ENCODE measurements at regions not wholly inside any gene's neighbourhood (a gene's known extent, or its start where the extent isn't known, plus 50 kb on each side); places are given as distances from the start of the nearest gene placed in this dataset.
A peak's percentile ranks its signal among the peaks of the same experiment; 100 is the strongest.

DNA sequence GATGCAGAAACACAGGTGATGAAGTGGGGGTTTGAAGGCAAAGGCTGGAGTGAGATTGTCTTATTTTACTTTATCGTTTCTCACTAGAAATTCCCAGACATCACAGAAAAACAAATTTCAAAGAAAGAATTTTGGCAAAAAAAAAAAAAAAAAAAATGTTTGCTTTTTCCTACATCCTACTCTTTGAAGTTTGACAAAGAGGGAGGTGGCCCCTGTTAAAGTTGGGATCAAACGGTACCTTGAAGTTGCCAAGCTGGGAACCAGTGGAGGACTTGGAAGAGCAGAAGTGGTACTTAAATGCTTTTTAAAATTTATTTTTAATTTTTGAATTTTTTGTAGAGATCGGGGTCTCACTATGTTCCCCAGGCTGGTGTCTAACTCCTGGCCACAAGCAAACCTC is 63.9 kb upstream of the KIF5B start (continued):
- TF ChIP-seq, protein P1, sequence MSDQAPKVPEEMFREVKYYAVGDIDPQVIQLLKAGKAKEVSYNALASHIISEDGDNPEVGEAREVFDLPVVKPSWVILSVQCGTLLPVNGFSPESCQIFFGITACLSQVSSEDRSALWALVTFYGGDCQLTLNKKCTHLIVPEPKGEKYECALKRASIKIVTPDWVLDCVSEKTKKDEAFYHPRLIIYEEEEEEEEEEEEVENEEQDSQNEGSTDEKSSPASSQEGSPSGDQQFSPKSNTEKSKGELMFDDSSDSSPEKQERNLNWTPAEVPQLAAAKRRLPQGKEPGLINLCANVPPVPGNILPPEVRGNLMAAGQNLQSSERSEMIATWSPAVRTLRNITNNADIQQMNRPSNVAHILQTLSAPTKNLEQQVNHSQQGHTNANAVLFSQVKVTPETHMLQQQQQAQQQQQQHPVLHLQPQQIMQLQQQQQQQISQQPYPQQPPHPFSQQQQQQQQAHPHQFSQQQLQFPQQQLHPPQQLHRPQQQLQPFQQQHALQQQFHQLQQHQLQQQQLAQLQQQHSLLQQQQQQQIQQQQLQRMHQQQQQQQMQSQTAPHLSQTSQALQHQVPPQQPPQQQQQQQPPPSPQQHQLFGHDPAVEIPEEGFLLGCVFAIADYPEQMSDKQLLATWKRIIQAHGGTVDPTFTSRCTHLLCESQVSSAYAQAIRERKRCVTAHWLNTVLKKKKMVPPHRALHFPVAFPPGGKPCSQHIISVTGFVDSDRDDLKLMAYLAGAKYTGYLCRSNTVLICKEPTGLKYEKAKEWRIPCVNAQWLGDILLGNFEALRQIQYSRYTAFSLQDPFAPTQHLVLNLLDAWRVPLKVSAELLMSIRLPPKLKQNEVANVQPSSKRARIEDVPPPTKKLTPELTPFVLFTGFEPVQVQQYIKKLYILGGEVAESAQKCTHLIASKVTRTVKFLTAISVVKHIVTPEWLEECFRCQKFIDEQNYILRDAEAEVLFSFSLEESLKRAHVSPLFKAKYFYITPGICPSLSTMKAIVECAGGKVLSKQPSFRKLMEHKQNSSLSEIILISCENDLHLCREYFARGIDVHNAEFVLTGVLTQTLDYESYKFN (CRISPR knock-in tag; conservative IDR thresholded peaks at IDR 0.05), result peak; percentile 52; the same call in 1 of the 2 replicates
- TF ChIP-seq, protein P2, sequence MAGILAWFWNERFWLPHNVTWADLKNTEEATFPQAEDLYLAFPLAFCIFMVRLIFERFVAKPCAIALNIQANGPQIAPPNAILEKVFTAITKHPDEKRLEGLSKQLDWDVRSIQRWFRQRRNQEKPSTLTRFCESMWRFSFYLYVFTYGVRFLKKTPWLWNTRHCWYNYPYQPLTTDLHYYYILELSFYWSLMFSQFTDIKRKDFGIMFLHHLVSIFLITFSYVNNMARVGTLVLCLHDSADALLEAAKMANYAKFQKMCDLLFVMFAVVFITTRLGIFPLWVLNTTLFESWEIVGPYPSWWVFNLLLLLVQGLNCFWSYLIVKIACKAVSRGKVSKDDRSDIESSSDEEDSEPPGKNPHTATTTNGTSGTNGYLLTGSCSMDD (CRISPR knock-in tag; IDR thresholded peaks at IDR 0.05), result no peak
- TF ChIP-seq EP300 (IDR thresholded peaks at IDR 0.05; ENCODE audit: low read depth in 2 of 2, low read length in 2 of 2), result peak in 1 of 2 experiments; percentile 81; a peak in 2 of 4 replicates
- no peak for TF ChIP-seq EP300 (CRISPR knock-in tag; IDR thresholded peaks at IDR 0.05; ENCODE audit: borderline replicate concordance)
- peak; percentile 92 for TF ChIP-seq TCF7 (IDR thresholded peaks at IDR 0.05; ENCODE audit: low read depth)
- TF ChIP-seq, protein P3, sequence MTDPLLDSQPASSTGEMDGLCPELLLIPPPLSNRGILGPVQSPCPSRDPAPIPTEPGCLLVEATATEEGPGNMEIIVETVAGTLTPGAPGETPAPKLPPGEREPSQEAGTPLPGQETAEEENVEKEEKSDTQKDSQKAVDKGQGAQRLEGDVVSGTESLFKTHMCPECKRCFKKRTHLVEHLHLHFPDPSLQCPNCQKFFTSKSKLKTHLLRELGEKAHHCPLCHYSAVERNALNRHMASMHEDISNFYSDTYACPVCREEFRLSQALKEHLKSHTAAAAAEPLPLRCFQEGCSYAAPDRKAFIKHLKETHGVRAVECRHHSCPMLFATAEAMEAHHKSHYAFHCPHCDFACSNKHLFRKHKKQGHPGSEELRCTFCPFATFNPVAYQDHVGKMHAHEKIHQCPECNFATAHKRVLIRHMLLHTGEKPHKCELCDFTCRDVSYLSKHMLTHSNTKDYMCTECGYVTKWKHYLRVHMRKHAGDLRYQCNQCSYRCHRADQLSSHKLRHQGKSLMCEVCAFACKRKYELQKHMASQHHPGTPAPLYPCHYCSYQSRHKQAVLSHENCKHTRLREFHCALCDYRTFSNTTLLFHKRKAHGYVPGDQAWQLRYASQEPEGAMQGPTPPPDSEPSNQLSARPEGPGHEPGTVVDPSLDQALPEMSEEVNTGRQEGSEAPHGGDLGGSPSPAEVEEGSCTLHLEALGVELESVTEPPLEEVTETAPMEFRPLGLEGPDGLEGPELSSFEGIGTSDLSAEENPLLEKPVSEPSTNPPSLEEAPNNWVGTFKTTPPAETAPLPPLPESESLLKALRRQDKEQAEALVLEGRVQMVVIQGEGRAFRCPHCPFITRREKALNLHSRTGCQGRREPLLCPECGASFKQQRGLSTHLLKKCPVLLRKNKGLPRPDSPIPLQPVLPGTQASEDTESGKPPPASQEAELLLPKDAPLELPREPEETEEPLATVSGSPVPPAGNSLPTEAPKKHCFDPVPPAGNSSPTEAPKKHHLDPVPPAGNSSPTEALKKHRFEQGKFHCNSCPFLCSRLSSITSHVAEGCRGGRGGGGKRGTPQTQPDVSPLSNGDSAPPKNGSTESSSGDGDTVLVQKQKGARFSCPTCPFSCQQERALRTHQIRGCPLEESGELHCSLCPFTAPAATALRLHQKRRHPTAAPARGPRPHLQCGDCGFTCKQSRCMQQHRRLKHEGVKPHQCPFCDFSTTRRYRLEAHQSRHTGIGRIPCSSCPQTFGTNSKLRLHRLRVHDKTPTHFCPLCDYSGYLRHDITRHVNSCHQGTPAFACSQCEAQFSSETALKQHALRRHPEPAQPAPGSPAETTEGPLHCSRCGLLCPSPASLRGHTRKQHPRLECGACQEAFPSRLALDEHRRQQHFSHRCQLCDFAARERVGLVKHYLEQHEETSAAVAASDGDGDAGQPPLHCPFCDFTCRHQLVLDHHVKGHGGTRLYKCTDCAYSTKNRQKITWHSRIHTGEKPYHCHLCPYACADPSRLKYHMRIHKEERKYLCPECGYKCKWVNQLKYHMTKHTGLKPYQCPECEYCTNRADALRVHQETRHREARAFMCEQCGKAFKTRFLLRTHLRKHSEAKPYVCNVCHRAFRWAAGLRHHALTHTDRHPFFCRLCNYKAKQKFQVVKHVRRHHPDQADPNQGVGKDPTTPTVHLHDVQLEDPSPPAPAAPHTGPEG (CRISPR knock-in tag; IDR thresholded peaks at IDR 0.05), result no peak
- TF ChIP-seq, protein P4, sequence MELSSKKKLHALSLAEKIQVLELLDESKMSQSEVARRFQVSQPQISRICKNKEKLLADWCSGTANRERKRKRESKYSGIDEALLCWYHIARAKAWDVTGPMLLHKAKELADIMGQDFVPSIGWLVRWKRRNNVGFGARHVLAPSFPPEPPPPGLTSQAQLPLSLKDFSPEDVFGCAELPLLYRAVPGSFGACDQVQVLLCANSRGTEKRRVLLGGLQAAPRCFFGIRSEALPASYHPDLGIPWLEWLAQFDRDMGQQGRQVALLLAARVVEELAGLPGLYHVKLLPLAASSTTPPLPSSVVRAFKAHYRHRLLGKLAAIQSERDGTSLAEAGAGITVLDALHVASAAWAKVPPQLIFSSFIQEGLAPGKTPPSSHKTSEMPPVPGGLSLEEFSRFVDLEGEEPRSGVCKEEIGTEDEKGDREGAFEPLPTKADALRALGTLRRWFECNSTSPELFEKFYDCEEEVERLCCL (CRISPR knock-in tag; IDR thresholded peaks at IDR 0.05; ENCODE audit: borderline replicate concordance), result no peak
- peak; percentile 76 for TF ChIP-seq NCOA2 (CRISPR knock-in tag; IDR thresholded peaks at IDR 0.05)
